Heart right ventricle (tissue), 16 donors: ENCODE measurements at regions not wholly inside any gene's neighbourhood (a gene's known extent, or its start where the extent isn't known, plus 50 kb on each side); places are given as distances from the start of the nearest gene placed in this dataset.

Experiments used
- ATAC-seq, 8 donors: fragments of 200-7000 bp; cut with Tn5 transposase; one replicate each; pipeline ENCODE4 v1.9.1; 2020; ENCODE audit warnings: mild to moderate bottlenecking in 8 of 8, moderate library complexity in 8 of 8, moderate number of reproducible peaks in 1 of 8
- DNase-seq, 2 donors: peaks; one replicate each; pipeline ENCODE4 v3.0.0-alpha.2; 2020
- H3K27ac ChIP-seq, 10 donors: fragments of 200-600 bp; sonication (generic) in 2 of 10; one replicate each; pipeline versions ENCODE4 v1.5.0 to v1.8.0; 2020 to 2022; ENCODE audit warnings: mild to moderate bottlenecking in 3 of 10
- H3K27me3 ChIP-seq, 7 donors: fragments of 200-600 bp; one replicate each; pipeline ENCODE4 v1.8.0; 2021 to 2022; ENCODE audit warnings: mild to moderate bottlenecking in 2 of 7
- H3K36me3 ChIP-seq, 9 donors: fragments of 200-600 bp; sonication (generic) in 1 of 9; one replicate each; pipeline versions ENCODE4 v1.5.0 to v1.8.0; 2020 to 2022; ENCODE audit warnings: mild to moderate bottlenecking in 2 of 9
- H3K4me1 ChIP-seq, 9 donors: fragments of 200-600 bp; sonication (generic) in 1 of 9; one replicate each; pipeline versions ENCODE4 v1.5.0 to v1.8.0; 2020 to 2022; ENCODE audit warnings: mild to moderate bottlenecking in 4 of 9
- H3K4me3 ChIP-seq, 10 donors: fragments of 200-600 bp; sonication (generic) in 2 of 10; one replicate each; pipeline versions ENCODE4 v1.5.0 to v1.8.0; 2020 to 2022; ENCODE audit warnings: mild to moderate bottlenecking in 7 of 10, moderate library complexity in 2 of 10
- H3K9me3 ChIP-seq, 11 donors: fragments of 200-600 bp in 10 of 11; sonication (generic) in 2 of 11; one replicate each; pipeline versions ENCODE4 v1.5.0 to v1.8.0; 2013 to 2022; ENCODE audit warnings: mild to moderate bottlenecking in 2 of 11, control low read depth in 1 of 11, moderate library complexity in 1 of 11
- whole genome bisulfite sequencing, 2 donors: extraction: QIAGEN DNeasy Blood & Tissue Kit; methylation state at CpG; one replicate each; pipeline ENCODE4 v1.1.7; 2013; ENCODE audit warnings: inconsistent platforms in 1 of 2; 5-methylcytosine and 5-hydroxymethylcytosine counted together
- intact Hi-C, 10 donors: fragments of 100-400 bp; cut with DNase I; formaldehyde crosslinking; loops; one replicate each; pipeline versions ENCODE4 v1.11.1 to v1.14.2; 2022
- TF ChIP-seq, protein P1 (sequence below), 9 donors: fragments of 200-600 bp; sonication (generic) in 2 of 9; IDR thresholded peaks; one replicate each; pipeline versions ENCODE4 v1.5.0 to v1.8.0; 2021 to 2022; ENCODE audit warnings: antibody characterized with exemption in 9 of 9, mild to moderate bottlenecking in 5 of 9, moderate library complexity in 1 of 9
- donor health status: Arrhythmogenic right ventricular cardiomyopathy.
- donor health status: ischemic (EF 13 %, LVEDD 7.1; RV severe dilation, severe dysfunction).
- donor health status: healthy with polysubstance abuse.
- donor health status: DM: no; HTN: yes; CAD: no.
- donor health status: DM: no; HTN: no; CAD: no.
- donor health status: ischemic (EF 25% LVEDD 6.9; RV normal size, moderate dysfunction).
- donor health status: ischemic (EF 25% LVEDD 5.7; RV mildly dilated, moderate dysfunction).
- donor health status: healthy.
- donor health status: DM: yes; HTN: yes; CAD: no.
- donor health status: Ischemic cardiomyopathy.
- donor health status: ischemic (EF 35%, LVEDD 5.7; RV mildly dilated, moderate dysfunction).
- donor health status: nonischemic (EF 11% LVEDD 7.7; RV severe dilation, severe dysfunction).
- donor health status: DM: yes; HTN: yes; CAD: no.
- donor health status: PGD.
- donor health status: ischemic (EF 29% LVEDD 5.4; RV normal size, mild dysfunction).
- donor health status: nonischemic (EF 23%, LVEDD 6.1; RV moderate dilation, normal function).

DNA sequence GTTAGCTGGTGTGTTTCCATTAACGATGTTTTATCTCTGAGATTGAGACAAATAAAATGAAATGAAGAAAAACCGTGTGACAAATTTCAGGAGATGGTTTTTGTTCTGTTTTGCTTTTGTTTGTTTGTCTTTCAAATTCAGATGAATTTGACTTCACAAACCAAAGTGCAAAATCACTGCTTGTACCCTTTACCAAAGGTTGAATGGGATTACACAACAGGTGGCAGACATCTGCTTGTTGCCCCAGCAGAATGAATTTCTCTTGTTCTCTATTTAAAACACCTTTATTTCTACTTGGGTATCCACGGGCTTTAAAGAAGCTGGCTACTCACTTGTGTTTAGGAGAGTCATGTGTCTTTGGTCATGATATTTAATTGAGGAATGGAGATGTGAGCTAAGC is 239.7 kb upstream of the CLNK start:
- intact Hi-C loops, result no loop called here
- ATAC-seq, result no peak

DNA sequence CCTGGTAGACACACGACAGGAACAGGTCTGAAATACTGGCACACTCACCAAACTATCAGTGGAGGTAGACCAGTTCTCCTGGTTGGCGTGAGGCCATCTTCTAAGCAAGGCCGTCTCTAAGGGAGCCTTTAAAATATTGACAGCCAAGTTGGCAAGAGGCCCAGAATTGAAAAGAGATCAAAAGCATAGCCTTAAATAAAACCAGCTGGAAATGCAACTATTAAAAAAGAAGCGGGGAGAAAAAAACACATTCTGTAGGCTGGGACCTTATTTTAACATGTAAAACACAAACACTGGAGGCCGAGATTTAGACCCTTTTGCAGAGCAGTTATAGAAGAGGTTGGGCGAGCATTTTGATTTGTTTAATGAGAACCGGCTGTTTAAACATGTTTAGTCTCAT is 233.0 kb upstream of the CLNK start:
- intact Hi-C loops, result no loop called here
- no peaks in the 10 kb centered on the region for H3K9me3 ChIP-seq
- TF ChIP-seq, protein P1, sequence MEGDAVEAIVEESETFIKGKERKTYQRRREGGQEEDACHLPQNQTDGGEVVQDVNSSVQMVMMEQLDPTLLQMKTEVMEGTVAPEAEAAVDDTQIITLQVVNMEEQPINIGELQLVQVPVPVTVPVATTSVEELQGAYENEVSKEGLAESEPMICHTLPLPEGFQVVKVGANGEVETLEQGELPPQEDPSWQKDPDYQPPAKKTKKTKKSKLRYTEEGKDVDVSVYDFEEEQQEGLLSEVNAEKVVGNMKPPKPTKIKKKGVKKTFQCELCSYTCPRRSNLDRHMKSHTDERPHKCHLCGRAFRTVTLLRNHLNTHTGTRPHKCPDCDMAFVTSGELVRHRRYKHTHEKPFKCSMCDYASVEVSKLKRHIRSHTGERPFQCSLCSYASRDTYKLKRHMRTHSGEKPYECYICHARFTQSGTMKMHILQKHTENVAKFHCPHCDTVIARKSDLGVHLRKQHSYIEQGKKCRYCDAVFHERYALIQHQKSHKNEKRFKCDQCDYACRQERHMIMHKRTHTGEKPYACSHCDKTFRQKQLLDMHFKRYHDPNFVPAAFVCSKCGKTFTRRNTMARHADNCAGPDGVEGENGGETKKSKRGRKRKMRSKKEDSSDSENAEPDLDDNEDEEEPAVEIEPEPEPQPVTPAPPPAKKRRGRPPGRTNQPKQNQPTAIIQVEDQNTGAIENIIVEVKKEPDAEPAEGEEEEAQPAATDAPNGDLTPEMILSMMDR (IDR thresholded peaks at IDR 0.05), result no peak
- no peaks in the 10 kb centered on the region for H3K27me3 ChIP-seq
- H3K4me3 ChIP-seq, result no peak overlapping the region
- no peaks in the 10 kb centered on the region for H3K36me3 ChIP-seq
- 40 to 56% methylated on average over 7 of the region's 7 CpGs for WGBS, 2 donors
- H3K27ac ChIP-seq, result no peak overlapping the region
- DNase-seq (no peak), ATAC-seq (no peak)
- H3K4me1 ChIP-seq, result no peaks in the 10 kb centered on the region

More for the DNA sequence above, 239.7 kb upstream of the CLNK start:
- H3K27ac ChIP-seq, result no peak overlapping the region
- no peaks in the 10 kb centered on the region for H3K9me3 ChIP-seq
- H3K4me3 ChIP-seq, result no peak overlapping the region
- TF ChIP-seq, protein P1 (IDR thresholded peaks at IDR 0.05), result no peak
- H3K27me3 ChIP-seq, result no peaks in the 10 kb centered on the region
- H3K36me3 ChIP-seq, result no peaks in the 10 kb centered on the region
- 67 to 70% methylated on average over 3 of the region's 3 CpGs for WGBS, 2 donors
- H3K4me1 ChIP-seq, result no peaks in the 10 kb centered on the region
- DNase-seq, result no peak

DNA sequence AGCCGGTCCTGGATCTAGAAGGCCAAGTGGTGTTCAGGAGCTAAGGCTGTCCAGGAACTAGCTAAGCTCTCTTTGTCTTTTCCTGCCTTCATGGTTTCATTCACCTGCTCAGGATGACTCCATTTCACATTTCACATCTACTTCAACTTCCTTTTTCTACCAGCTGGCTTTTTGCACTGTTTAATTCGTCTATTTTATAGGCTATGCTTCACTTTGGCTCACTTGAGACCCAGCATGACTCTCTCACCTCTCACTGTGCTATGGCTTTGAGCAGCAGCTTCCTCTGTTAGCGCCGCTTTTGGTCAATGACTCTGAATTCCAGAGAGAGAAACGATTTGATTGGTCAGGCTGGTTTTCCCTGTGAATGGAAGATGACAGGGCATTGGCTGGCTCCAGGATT is 213.5 kb upstream of the CLNK start:
- Histone ChIP-seq H3K4me1 (no peaks in the 10 kb centered on the region), H3K9me3 (no peaks in the 10 kb centered on the region), H3K27ac (no peak overlapping the region), H3K27me3 (no peaks in the 10 kb centered on the region), H3K4me3 (no peak overlapping the region), H3K36me3 (no peaks in the 10 kb centered on the region)
- DNase-seq (no peak), ATAC-seq (no peak)
- WGBS, 2 donors, result 87 to 90% methylated on average over 5 of the region's 5 CpGs
- TF ChIP-seq, protein P1 (IDR thresholded peaks at IDR 0.05), result no peak
- intact Hi-C loops, result no loop called here

DNA sequence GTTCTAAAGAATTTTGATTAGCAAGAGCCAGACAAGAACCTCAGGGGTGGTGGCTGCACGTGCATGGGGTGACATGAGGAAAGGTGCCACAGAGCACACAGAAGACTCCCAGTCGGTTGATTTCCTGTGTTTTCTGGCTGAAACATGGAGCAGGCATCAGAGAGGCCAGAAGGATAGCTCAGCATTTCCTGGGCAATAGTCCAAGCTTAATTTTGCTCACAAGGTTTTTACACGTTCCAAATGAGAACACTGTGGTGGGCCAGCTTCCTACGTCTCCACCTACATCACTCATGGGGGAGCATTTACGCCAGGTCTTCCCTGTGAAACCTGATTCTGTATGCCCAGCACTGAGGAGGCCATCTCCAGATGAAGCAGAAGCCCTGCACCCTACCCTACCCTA is 212.5 kb upstream of the CLNK start:
- H3K4me3 ChIP-seq, result no peak overlapping the region
- no peaks in the 10 kb centered on the region for H3K9me3 ChIP-seq
- DNase-seq, result no peak
- no peak for ATAC-seq
- intact Hi-C loops, result no loop called here
- H3K4me1 ChIP-seq, result no peaks in the 10 kb centered on the region
- H3K27ac ChIP-seq, result no peak overlapping the region
- no peaks in the 10 kb centered on the region for H3K27me3 ChIP-seq
- TF ChIP-seq, protein P1 (IDR thresholded peaks at IDR 0.05), result no peak
- no peaks in the 10 kb centered on the region for H3K36me3 ChIP-seq
- whole genome bisulfite sequencing, 2 donors, result 46% methylated on average over 5 of the region's 5 CpGs

DNA sequence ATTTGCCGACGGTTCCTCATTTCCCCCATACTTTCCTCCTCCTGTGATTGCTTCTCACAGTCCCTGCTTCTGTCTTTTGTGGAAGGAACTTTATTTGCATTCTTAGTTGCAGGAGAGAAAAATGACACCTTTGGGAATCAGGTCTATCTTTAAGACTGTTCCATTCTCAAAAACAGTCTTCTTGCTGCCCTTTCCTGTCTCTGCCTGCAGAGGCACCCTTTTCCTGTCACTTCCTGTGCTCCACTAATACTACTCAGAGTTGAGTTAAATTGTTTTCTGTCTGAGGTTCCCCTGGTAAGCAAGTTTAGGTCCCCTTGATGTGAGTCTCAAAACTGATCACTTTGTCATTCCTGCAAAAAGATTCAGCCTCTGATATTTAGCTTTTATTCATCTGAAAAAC is 208.8 kb upstream of the CLNK start:
- DNase-seq (no peak), ATAC-seq (no peak)
- WGBS, 2 donors, result 61 to 63% methylated on average over 2 of the region's 2 CpGs
- TF ChIP-seq, protein P1 (IDR thresholded peaks at IDR 0.05), result peak in 7 of 9 donors; percentile 17 to 44 (median 27)
- H3K9me3 ChIP-seq, result no peaks in the 10 kb centered on the region
- H3K27ac ChIP-seq, result no peak overlapping the region
- no peaks in the 10 kb centered on the region for H3K4me1 ChIP-seq
- H3K4me3 ChIP-seq, result no peak overlapping the region
- no peaks in the 10 kb centered on the region for H3K36me3 ChIP-seq
- no peaks in the 10 kb centered on the region for H3K27me3 ChIP-seq
- intact Hi-C loops, result no loop called here
